Liver (tissue), 8 donors: ENCODE measurements at regions not wholly inside any gene's neighbourhood (a gene's known extent, or its start where the extent isn't known, plus 50 kb on each side); places are given as distances from the start of the nearest gene placed in this dataset.

Experiments
- DNase-seq: peaks from one replicate; pipeline ENCODE4 v3.0.0-alpha.2; 2017; ENCODE audit warnings: low spot score
- H3K27ac ChIP-seq, 2 donors: one replicate each; pipeline ENCODE4 v1.7.0; 2013; ENCODE audit warnings: inconsistent platforms in 2 of 2, low read length in 2 of 2, control low read depth in 1 of 2, low read depth in 1 of 2, mild to moderate bottlenecking in 1 of 2
- H3K27me3 ChIP-seq, 4 donors: one replicate each; pipeline versions ENCODE4 v1.6.1 to v1.7.0; 2013; ENCODE audit warnings: low read length in 3 of 4, inconsistent platforms in 1 of 4, mild to moderate bottlenecking in 1 of 4, moderate library complexity in 1 of 4; ENCODE audit not compliant: control insufficient read depth in 4 of 4, insufficient read depth in 4 of 4
- H3K36me3 ChIP-seq, 4 donors: one replicate each; pipeline versions ENCODE4 v1.6.1 to v1.7.0; 2013; ENCODE audit warnings: low read length in 3 of 4, mild to moderate bottlenecking in 3 of 4, low read depth in 1 of 4, moderate library complexity in 1 of 4; ENCODE audit not compliant: control insufficient read depth in 4 of 4, insufficient read depth in 3 of 4
- H3K4me1 ChIP-seq, 4 donors: one replicate each; pipeline versions ENCODE4 v1.6.1 to v1.7.0; 2013; ENCODE audit warnings: low read length in 3 of 4, mild to moderate bottlenecking in 3 of 4, moderate library complexity in 1 of 4; ENCODE audit not compliant: control insufficient read depth in 4 of 4, insufficient read depth in 4 of 4
- H3K4me3 ChIP-seq, 3 donors: one replicate each; pipeline versions ENCODE4 v1.6.1 to v1.7.0; 2013; ENCODE audit warnings: low read length in 3 of 3, control low read depth in 1 of 3, low read depth in 1 of 3, mild to moderate bottlenecking in 1 of 3
- H3K9ac ChIP-seq, 2 donors: one replicate each; pipeline ENCODE4 v1.7.0; 2013; ENCODE audit warnings: low read length in 2 of 2, mild to moderate bottlenecking in 2 of 2, moderate library complexity in 2 of 2, control low read depth in 1 of 2, low read depth in 1 of 2
- H3K9me3 ChIP-seq, 4 donors: one replicate each; pipeline versions ENCODE4 v1.6.1 to v1.7.0; 2013; ENCODE audit warnings: low read length in 3 of 4; ENCODE audit not compliant: control insufficient read depth in 4 of 4
- EGR1 ChIP-seq, 2 donors: IDR thresholded peaks; 2 replicates each; pipeline ENCODE4 v1.6.1; 2016 to 2018; ENCODE audit warnings: antibody characterized with exemption in 2 of 2, low read depth in 2 of 2
- FOXA1 ChIP-seq: IDR thresholded peaks from 2 replicates; pipeline ENCODE4 v1.6.1; 2016; ENCODE audit warnings: antibody characterized with exemption
- FOXA2 ChIP-seq: IDR thresholded peaks from 2 replicates; pipeline ENCODE4 v1.6.1; 2016; ENCODE audit warnings: antibody characterized with exemption
- GABPA ChIP-seq, 2 donors: IDR thresholded peaks in 1 of 2; conservative IDR thresholded peaks in 1 of 2; 2 replicates each; pipeline ENCODE4 v1.6.1; 2016; ENCODE audit warnings: antibody characterized with exemption in 2 of 2, mild to moderate bottlenecking in 1 of 2, moderate library complexity in 1 of 2
- HNF4A ChIP-seq, 2 donors: conservative IDR thresholded peaks; 2 replicates each; pipeline ENCODE4 v1.6.1; 2016; ENCODE audit warnings: antibody characterized with exemption in 2 of 2, mild to moderate bottlenecking in 2 of 2
- HNF4G ChIP-seq: IDR thresholded peaks from 2 replicates; pipeline ENCODE4 v1.6.1; 2016; ENCODE audit warnings: antibody characterized with exemption
- JUND ChIP-seq, 2 donors: IDR thresholded peaks; 2 replicates each; pipeline ENCODE4 v1.6.1; 2016; ENCODE audit warnings: antibody characterized with exemption in 2 of 2
- NR2F2 ChIP-seq: IDR thresholded peaks from 2 replicates; pipeline ENCODE4 v1.6.1; 2016; ENCODE audit warnings: antibody characterized with exemption
- RAD21 ChIP-seq, 2 donors: IDR thresholded peaks; 2 replicates each; pipeline ENCODE4 v1.6.1; 2016; ENCODE audit warnings: antibody characterized with exemption in 2 of 2, mild to moderate bottlenecking in 2 of 2
- RXRA ChIP-seq, 2 donors: IDR thresholded peaks; 2 replicates each; pipeline ENCODE4 v1.6.1; 2017 to 2018; ENCODE audit warnings: antibody characterized with exemption in 2 of 2, mild to moderate bottlenecking in 1 of 2
- SP1 ChIP-seq: IDR thresholded peaks from 2 replicates; pipeline ENCODE4 v1.6.1; 2018; ENCODE audit warnings: antibody characterized with exemption, mild to moderate bottlenecking
- TAF1 ChIP-seq: conservative IDR thresholded peaks from 2 replicates; pipeline ENCODE4 v1.6.1; 2016; ENCODE audit warnings: antibody characterized with exemption, mild to moderate bottlenecking
- YY1 ChIP-seq: IDR thresholded peaks from 2 replicates; pipeline ENCODE4 v1.6.1; 2016; ENCODE audit warnings: antibody characterized with exemption, mild to moderate bottlenecking
- WGBS: extraction: QIAGEN DNeasy Blood & Tissue Kit; methylation state at CpG from one replicate; pipeline ENCODE4 v1.1.7; 2013; 5-methylcytosine and 5-hydroxymethylcytosine counted together
- TF ChIP-seq, protein P1 (sequence below): fragments of 150-350 bp; IDR thresholded peaks from 2 replicates; pipeline ENCODE4 v1.5.1; 2017; ENCODE audit warnings: improper control_type of control experiment, low read depth, low read length; ENCODE audit not compliant: missing input control
- TF ChIP-seq, protein P2 (sequence below): IDR thresholded peaks from 2 replicates; pipeline ENCODE4 v1.6.1; 2016; ENCODE audit warnings: antibody characterized with exemption
- TF ChIP-seq, protein P3 (sequence below): IDR thresholded peaks from 2 replicates; pipeline ENCODE4 v1.6.1; 2016; ENCODE audit warnings: antibody characterized with exemption, mild to moderate bottlenecking
- TF ChIP-seq, protein P4 (sequence below): IDR thresholded peaks from 2 replicates; pipeline ENCODE4 v1.6.1; 2016; ENCODE audit warnings: antibody characterized with exemption
- TF ChIP-seq, protein P5 (sequence below): IDR thresholded peaks from 2 replicates; pipeline ENCODE4 v1.6.1; 2016; ENCODE audit warnings: antibody characterized with exemption
- donor health status: healthy.
- donor health status: healthy.
- donor health status: healthy.
- donor health status: healthy.
- donor health status: healthy.

DNA sequence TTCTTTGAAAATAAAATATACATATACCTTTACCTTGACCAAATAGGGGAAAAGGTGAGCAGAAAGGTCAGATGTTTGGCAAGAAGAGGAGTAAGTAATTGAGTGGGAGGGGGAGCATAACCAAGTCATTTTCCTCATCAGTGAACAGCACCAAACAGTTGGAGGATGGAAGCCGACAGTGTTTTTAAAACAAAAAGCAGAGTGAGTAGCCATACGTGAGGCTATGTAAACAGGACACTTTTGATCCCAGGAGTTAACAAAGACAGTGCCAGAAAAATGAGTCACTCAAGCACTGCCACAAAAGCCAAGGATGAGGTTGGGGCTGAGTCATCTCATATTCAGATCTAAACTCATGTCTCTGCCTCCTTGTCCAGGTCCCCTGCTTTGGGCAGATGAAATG is 734.7 kb downstream of the KCNA4 start:
- no peak overlapping the region for H3K4me3 ChIP-seq
- H3K27me3 ChIP-seq: no peaks in the 10 kb centered on the region
- DNase-seq: no peak
- no peaks in the 10 kb centered on the region for H3K4me1 ChIP-seq
- 18% methylated on average over 2 of the region's 2 CpGs for WGBS
- TF ChIP-seq GABPA (IDR thresholded peaks at IDR 0.05 in 1 of 2, conservative IDR thresholded peaks at IDR 0.05 in 1 of 2): no peak
- TF ChIP-seq TAF1: no peak
- no peak for TF ChIP-seq HNF4G
- TF ChIP-seq, protein P1, sequence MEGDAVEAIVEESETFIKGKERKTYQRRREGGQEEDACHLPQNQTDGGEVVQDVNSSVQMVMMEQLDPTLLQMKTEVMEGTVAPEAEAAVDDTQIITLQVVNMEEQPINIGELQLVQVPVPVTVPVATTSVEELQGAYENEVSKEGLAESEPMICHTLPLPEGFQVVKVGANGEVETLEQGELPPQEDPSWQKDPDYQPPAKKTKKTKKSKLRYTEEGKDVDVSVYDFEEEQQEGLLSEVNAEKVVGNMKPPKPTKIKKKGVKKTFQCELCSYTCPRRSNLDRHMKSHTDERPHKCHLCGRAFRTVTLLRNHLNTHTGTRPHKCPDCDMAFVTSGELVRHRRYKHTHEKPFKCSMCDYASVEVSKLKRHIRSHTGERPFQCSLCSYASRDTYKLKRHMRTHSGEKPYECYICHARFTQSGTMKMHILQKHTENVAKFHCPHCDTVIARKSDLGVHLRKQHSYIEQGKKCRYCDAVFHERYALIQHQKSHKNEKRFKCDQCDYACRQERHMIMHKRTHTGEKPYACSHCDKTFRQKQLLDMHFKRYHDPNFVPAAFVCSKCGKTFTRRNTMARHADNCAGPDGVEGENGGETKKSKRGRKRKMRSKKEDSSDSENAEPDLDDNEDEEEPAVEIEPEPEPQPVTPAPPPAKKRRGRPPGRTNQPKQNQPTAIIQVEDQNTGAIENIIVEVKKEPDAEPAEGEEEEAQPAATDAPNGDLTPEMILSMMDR: no peak
- TF ChIP-seq, protein P2, sequence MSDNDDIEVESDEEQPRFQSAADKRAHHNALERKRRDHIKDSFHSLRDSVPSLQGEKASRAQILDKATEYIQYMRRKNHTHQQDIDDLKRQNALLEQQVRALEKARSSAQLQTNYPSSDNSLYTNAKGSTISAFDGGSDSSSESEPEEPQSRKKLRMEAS: no peak
- peak in 1 of 2 donors; percentile 46 for TF ChIP-seq HNF4A (conservative IDR thresholded peaks at IDR 0.05)
- no peak for TF ChIP-seq YY1
- peak; percentile 71 for TF ChIP-seq FOXA1
- TF ChIP-seq, protein P3, sequence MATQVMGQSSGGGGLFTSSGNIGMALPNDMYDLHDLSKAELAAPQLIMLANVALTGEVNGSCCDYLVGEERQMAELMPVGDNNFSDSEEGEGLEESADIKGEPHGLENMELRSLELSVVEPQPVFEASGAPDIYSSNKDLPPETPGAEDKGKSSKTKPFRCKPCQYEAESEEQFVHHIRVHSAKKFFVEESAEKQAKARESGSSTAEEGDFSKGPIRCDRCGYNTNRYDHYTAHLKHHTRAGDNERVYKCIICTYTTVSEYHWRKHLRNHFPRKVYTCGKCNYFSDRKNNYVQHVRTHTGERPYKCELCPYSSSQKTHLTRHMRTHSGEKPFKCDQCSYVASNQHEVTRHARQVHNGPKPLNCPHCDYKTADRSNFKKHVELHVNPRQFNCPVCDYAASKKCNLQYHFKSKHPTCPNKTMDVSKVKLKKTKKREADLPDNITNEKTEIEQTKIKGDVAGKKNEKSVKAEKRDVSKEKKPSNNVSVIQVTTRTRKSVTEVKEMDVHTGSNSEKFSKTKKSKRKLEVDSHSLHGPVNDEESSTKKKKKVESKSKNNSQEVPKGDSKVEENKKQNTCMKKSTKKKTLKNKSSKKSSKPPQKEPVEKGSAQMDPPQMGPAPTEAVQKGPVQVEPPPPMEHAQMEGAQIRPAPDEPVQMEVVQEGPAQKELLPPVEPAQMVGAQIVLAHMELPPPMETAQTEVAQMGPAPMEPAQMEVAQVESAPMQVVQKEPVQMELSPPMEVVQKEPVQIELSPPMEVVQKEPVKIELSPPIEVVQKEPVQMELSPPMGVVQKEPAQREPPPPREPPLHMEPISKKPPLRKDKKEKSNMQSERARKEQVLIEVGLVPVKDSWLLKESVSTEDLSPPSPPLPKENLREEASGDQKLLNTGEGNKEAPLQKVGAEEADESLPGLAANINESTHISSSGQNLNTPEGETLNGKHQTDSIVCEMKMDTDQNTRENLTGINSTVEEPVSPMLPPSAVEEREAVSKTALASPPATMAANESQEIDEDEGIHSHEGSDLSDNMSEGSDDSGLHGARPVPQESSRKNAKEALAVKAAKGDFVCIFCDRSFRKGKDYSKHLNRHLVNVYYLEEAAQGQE: no peak
- peak; percentile 92 for TF ChIP-seq FOXA2
- no peak for TF ChIP-seq RXRA (IDR thresholded peaks at IDR 0.05)
- TF ChIP-seq EGR1 (IDR thresholded peaks at IDR 0.05; ENCODE audit: low read depth in 2 of 2): no peak
- no peak for TF ChIP-seq SP1
- TF ChIP-seq RAD21 (IDR thresholded peaks at IDR 0.05): no peak
- TF ChIP-seq, protein P4, sequence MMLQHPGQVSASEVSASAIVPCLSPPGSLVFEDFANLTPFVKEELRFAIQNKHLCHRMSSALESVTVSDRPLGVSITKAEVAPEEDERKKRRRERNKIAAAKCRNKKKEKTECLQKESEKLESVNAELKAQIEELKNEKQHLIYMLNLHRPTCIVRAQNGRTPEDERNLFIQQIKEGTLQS: peak; percentile 44
- TF ChIP-seq NR2F2: no peak
- TF ChIP-seq JUND (IDR thresholded peaks at IDR 0.05): peak; percentile 83 to 94
- TF ChIP-seq, protein P5, sequence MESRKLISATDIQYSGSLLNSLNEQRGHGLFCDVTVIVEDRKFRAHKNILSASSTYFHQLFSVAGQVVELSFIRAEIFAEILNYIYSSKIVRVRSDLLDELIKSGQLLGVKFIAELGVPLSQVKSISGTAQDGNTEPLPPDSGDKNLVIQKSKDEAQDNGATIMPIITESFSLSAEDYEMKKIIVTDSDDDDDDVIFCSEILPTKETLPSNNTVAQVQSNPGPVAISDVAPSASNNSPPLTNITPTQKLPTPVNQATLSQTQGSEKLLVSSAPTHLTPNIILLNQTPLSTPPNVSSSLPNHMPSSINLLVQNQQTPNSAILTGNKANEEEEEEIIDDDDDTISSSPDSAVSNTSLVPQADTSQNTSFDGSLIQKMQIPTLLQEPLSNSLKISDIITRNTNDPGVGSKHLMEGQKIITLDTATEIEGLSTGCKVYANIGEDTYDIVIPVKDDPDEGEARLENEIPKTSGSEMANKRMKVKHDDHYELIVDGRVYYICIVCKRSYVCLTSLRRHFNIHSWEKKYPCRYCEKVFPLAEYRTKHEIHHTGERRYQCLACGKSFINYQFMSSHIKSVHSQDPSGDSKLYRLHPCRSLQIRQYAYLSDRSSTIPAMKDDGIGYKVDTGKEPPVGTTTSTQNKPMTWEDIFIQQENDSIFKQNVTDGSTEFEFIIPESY: no peak
- H3K9me3 ChIP-seq: no peaks in the 10 kb centered on the region
- no peak overlapping the region for H3K9ac ChIP-seq
- no peak overlapping the region for H3K27ac ChIP-seq
- no peaks in the 10 kb centered on the region for H3K36me3 ChIP-seq
